ENCODE measurements at regions not wholly inside any gene's neighbourhood (a gene's known extent, or its start where the extent isn't known, plus 50 kb on each side); places are given as distances from the start of the nearest gene placed in this dataset.

DNA sequence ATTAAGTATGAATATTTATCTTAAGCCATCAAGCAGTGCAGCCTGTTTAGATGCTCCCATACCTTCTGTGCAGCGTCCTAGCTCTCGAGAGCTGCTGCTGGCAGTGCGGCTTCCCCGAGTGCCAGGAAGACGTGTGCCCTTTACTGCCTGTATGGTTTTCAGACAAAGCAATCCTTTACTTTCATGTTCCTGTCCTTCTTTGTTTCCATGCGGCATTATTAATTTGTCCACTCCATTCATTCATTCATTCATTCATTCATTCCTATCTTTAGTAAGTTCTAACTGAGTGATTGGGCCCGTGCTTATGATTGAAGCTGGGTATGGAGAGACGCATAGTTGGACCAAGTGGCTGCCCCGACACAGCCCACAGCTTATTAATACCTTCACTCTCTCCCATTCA is 446.6 kb upstream of the HNRNPA3 start:
- no peak overlapping the region for H3K4me3 ChIP-seq (ENCODE audit: extremely low read depth, insufficient read depth, low read length, poor library complexity, severe bottlenecking)
- H3K27ac ChIP-seq (ENCODE audit: low read depth, low read length, severe bottlenecking): no peak overlapping the region
- H3K9me3 ChIP-seq (ENCODE audit: control insufficient read depth, low read length): no peaks in the 10 kb centered on the region
- WGBS, 2 experiments (ENCODE audit: insufficient coverage in 2 of 2): 93 to 99% methylated on average over 6 to 7 of the region's 9 CpGs
- H3K36me3 ChIP-seq (ENCODE audit: control insufficient read depth, insufficient read depth, low read length): no peaks in the 10 kb centered on the region
- peaks cover 3% of the 10 kb centered on the region for H3K4me1 ChIP-seq (ENCODE audit: control insufficient read depth, insufficient read depth, low read length, poor library complexity, severe bottlenecking)

DNA sequence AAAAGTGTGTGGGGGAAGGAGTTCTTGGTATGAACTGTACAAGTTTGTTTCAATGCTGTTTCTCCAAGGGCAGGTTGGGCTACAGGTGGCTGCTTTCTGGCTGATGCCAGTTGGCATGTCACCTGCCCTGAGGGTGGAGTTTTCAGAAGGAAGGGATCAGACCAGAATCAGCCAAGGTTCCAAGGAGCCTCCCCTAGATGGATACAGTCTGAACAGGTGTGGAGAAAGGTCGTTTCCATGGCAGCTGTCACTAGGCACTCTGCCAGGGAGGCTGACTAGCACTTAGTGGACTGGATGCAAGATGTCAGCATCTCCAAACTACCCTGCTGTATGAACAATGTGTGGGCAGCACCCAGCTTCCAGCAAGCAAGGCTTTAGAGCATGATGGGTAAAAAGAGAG is 444.4 kb upstream of the HNRNPA3 start:
- peaks cover 3% of the 10 kb centered on the region for H3K9me3 ChIP-seq (ENCODE audit: control insufficient read depth, low read length)
- no peak overlapping the region for H3K27ac ChIP-seq (ENCODE audit: low read depth, low read length, severe bottlenecking)
- H3K4me1 ChIP-seq (ENCODE audit: control insufficient read depth, insufficient read depth, low read length, poor library complexity, severe bottlenecking): peaks cover 3% of the 10 kb centered on the region
- WGBS, 2 experiments (ENCODE audit: insufficient coverage in 2 of 2): 83 to 100% methylated on average over 1 of the region's 1 CpG
- no peak overlapping the region for H3K4me3 ChIP-seq (ENCODE audit: extremely low read depth, insufficient read depth, low read length, poor library complexity, severe bottlenecking)
- no peaks in the 10 kb centered on the region for H3K36me3 ChIP-seq (ENCODE audit: control insufficient read depth, insufficient read depth, low read length)

GRCh38 chr2:176769021-176769420 is 443.6 kb upstream of the HNRNPA3 start:
- Histone ChIP-seq H3K36me3 (ENCODE audit: control insufficient read depth, insufficient read depth, low read length) (no peaks in the 10 kb centered on the region), H3K4me3 (ENCODE audit: extremely low read depth, insufficient read depth, low read length, poor library complexity, severe bottlenecking) (no peak overlapping the region), H3K4me1 (ENCODE audit: control insufficient read depth, insufficient read depth, low read length, poor library complexity, severe bottlenecking) (peaks cover 3% of the 10 kb centered on the region), H3K9me3 (ENCODE audit: control insufficient read depth, low read length) (peaks cover 6% of the 10 kb centered on the region), H3K27ac (ENCODE audit: low read depth, low read length, severe bottlenecking) (no peak overlapping the region)
- 81 to 89% methylated on average over 2 of the region's 3 CpGs for WGBS, 2 experiments (ENCODE audit: insufficient coverage in 2 of 2)

- WGBS, 2 experiments (ENCODE audit: insufficient coverage in 2 of 2): 95 to 100% methylated on average over 5 of the region's 6 CpGs
These were observed 442.9 kb upstream of the HNRNPA3 start for GRCh38 chr2:176769499-176770370.

DNA sequence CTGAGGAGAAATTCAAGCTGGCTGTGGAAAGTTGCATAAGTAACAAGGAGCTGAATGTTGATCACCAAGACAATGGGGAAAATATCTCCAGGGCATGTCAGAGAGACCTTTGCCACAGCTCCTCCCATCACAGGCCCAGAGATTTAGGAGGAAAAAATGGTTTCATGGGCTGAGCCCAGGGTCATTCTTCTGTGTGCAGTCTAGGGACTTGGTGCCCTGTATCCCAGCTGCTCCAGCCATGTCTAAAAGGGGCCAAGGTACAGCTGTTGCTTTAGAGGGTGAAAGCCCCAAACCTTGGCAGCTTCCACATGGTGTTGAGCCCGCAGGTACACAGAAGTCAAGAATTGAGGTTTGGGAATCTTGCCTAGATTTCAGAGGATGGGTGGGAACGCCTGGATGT is 439.8 kb upstream of the HNRNPA3 start:
- 68 to 88% methylated on average over 2 of the region's 2 CpGs for WGBS, 2 experiments (ENCODE audit: insufficient coverage in 2 of 2)
- Histone ChIP-seq H3K27ac (ENCODE audit: low read depth, low read length, severe bottlenecking) (no peak overlapping the region), H3K36me3 (ENCODE audit: control insufficient read depth, insufficient read depth, low read length) (no peaks in the 10 kb centered on the region), H3K4me3 (ENCODE audit: extremely low read depth, insufficient read depth, low read length, poor library complexity, severe bottlenecking) (no peak overlapping the region), H3K9me3 (ENCODE audit: control insufficient read depth, low read length) (peaks cover 6% of the 10 kb centered on the region), H3K4me1 (ENCODE audit: control insufficient read depth, insufficient read depth, low read length, poor library complexity, severe bottlenecking) (peaks cover 3% of the 10 kb centered on the region)

More at GRCh38 chr2:176769499-176770370, 442.9 kb upstream of the HNRNPA3 start:
- Histone ChIP-seq H3K27ac (ENCODE audit: low read depth, low read length, severe bottlenecking) (no peak overlapping the region), H3K36me3 (ENCODE audit: control insufficient read depth, insufficient read depth, low read length) (no peaks in the 10 kb centered on the region), H3K4me1 (ENCODE audit: control insufficient read depth, insufficient read depth, low read length, poor library complexity, severe bottlenecking) (peaks cover 3% of the 10 kb centered on the region), H3K9me3 (ENCODE audit: control insufficient read depth, low read length) (peaks cover 6% of the 10 kb centered on the region), H3K4me3 (ENCODE audit: extremely low read depth, insufficient read depth, low read length, poor library complexity, severe bottlenecking) (no peak overlapping the region)

DNA sequence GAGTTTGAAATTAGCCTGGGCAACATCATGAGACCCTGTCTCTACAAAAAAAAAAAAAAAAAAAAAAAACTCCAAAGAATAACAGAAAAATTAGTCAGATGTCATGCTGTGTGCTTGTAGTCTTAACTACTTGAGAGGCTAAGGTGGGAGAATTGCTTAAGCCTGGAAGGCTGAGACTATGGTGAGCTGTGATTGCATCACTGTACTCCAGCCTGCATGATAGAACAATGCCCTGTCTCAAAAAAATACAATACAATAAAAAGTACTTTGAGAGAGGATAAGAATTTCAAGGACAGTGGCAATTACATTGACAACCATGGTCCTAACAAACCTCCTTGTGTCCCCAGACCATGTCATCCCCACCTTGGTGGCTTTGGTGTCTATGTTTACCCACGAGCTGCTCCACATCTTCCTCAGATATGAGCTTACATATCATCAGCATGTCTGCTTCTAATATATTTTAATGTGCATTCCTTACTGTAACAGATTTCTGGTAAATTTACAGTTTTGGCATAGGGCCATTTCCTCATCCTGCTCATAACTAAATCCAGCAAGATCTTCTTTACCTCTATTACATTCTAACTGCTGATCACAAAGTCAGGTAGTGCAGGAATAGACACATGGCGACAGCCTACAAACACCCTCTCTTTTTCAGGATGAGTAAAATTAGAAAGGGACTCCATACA is 437.7 kb upstream of the HNRNPA3 start:
- no peak overlapping the region for H3K27ac ChIP-seq (ENCODE audit: low read depth, low read length, severe bottlenecking)
- H3K4me1 ChIP-seq (ENCODE audit: control insufficient read depth, insufficient read depth, low read length, poor library complexity, severe bottlenecking): no peaks in the 10 kb centered on the region
- peaks cover 6% of the 10 kb centered on the region for H3K9me3 ChIP-seq (ENCODE audit: control insufficient read depth, low read length)
- WGBS, 2 experiments (ENCODE audit: insufficient coverage in 2 of 2): no CpG with 5 or more reads among the region's 2 CpGs
- H3K4me3 ChIP-seq (ENCODE audit: extremely low read depth, insufficient read depth, low read length, poor library complexity, severe bottlenecking): no peak overlapping the region
- no peaks in the 10 kb centered on the region for H3K36me3 ChIP-seq (ENCODE audit: control insufficient read depth, insufficient read depth, low read length)

- Histone ChIP-seq H3K4me3 (ENCODE audit: extremely low read depth, insufficient read depth, low read length, poor library complexity, severe bottlenecking) (no peak overlapping the region), H3K9me3 (ENCODE audit: control insufficient read depth, low read length) (peaks cover 6% of the 10 kb centered on the region), H3K4me1 (ENCODE audit: control insufficient read depth, insufficient read depth, low read length, poor library complexity, severe bottlenecking) (no peaks in the 10 kb centered on the region), H3K36me3 (ENCODE audit: control insufficient read depth, insufficient read depth, low read length) (no peaks in the 10 kb centered on the region), H3K27ac (ENCODE audit: low read depth, low read length, severe bottlenecking) (no peak overlapping the region)
- 82 to 90% methylated on average over 2 of the region's 3 CpGs for WGBS, 2 experiments (ENCODE audit: insufficient coverage in 2 of 2)
These were observed 435.3 kb upstream of the HNRNPA3 start for GRCh38 chr2:176777262-176777661.

DNA sequence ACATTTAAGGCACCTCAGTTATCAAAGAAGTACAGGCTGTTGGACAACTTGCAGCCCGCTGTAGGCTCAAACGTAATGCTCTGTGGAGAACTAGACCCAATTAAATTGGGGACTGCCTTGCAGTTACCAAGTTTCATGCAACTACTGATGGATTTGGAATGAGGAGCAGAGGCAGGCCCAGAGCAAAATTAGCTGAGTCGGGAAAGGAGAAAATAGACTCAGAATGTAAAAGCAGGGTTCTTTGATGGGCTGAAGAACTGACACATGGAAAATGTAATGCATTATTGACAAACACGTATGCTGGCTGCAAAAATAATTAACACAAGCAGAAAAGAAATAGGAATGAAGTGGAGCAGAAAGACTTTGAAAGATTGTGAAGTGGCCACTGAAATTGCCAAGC is 432.7 kb upstream of the HNRNPA3 start:
- Histone ChIP-seq H3K9me3 (ENCODE audit: control insufficient read depth, low read length) (no peaks in the 10 kb centered on the region), H3K27ac (ENCODE audit: low read depth, low read length, severe bottlenecking) (no peak overlapping the region), H3K36me3 (ENCODE audit: control insufficient read depth, insufficient read depth, low read length) (no peaks in the 10 kb centered on the region), H3K4me3 (ENCODE audit: extremely low read depth, insufficient read depth, low read length, poor library complexity, severe bottlenecking) (no peak overlapping the region), H3K4me1 (ENCODE audit: control insufficient read depth, insufficient read depth, low read length, poor library complexity, severe bottlenecking) (no peaks in the 10 kb centered on the region)
- WGBS, 2 experiments (ENCODE audit: insufficient coverage in 2 of 2): 92 to 100% methylated on average over 4 of the region's 4 CpGs

DNA sequence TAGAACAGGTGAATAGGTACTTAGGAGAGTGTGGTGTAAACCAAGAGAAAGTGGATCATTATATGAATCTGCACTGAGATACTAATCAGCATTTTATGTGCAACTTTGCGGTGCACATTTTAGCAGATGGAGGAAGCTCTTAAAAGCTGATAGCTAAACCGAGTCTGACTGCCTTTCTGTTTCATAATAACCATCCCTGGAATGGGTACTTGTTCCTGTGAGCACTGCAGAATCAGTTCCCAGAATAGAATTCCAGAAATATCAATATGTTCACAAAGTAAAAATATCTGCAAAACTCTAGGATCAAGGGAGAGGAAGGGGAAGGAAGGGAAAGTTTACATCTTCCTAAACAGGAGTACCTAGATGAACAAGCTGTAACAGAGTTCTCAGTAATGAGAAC is 432.2 kb upstream of the HNRNPA3 start:
- H3K4me3 ChIP-seq (ENCODE audit: extremely low read depth, insufficient read depth, low read length, poor library complexity, severe bottlenecking): no peak overlapping the region
- WGBS, 2 experiments (ENCODE audit: insufficient coverage in 2 of 2): 94 to 100% methylated on average over 2 of the region's 2 CpGs
- no peak overlapping the region for H3K27ac ChIP-seq (ENCODE audit: low read depth, low read length, severe bottlenecking)
- H3K9me3 ChIP-seq (ENCODE audit: control insufficient read depth, low read length): no peaks in the 10 kb centered on the region
- no peaks in the 10 kb centered on the region for H3K4me1 ChIP-seq (ENCODE audit: control insufficient read depth, insufficient read depth, low read length, poor library complexity, severe bottlenecking)
- no peaks in the 10 kb centered on the region for H3K36me3 ChIP-seq (ENCODE audit: control insufficient read depth, insufficient read depth, low read length)

DNA sequence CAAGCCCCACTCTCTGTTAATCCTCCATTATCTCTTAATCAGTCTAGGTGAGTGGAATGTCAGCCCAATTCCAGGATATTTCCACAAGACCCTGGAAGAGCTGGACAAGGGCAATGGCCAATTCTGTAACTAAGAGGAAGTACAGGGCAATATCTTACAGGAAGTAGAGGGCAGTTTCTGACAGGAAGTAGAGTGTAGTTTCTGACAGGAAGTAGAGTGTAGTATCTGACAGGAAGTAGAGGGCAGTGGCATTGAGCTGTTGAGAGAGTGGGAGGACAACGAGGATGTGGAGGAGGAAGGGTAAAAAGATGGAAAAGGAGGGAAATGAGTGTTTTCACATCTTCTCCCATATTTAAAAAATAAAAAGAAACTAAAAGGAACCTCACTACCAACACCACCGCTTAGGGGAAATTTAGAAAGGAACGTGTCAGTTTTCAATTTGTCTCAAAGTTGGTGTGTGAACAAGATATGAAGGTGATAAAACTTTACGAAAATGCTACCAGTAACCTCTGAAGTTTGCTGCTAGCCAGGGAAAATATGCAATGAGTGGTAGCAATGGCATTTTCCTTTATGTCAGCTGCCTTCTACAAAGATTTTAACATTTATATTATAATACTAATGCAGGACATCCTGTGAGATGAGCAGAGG is 430.9 kb upstream of the HNRNPA3 start:
- Histone ChIP-seq H3K9me3 (ENCODE audit: control insufficient read depth, low read length) (no peaks in the 10 kb centered on the region), H3K4me1 (ENCODE audit: control insufficient read depth, insufficient read depth, low read length, poor library complexity, severe bottlenecking) (no peaks in the 10 kb centered on the region), H3K4me3 (ENCODE audit: extremely low read depth, insufficient read depth, low read length, poor library complexity, severe bottlenecking) (no peak overlapping the region), H3K27ac (ENCODE audit: low read depth, low read length, severe bottlenecking) (no peak overlapping the region), H3K36me3 (ENCODE audit: control insufficient read depth, insufficient read depth, low read length) (no peaks in the 10 kb centered on the region)
- WGBS, 2 experiments (ENCODE audit: insufficient coverage in 2 of 2): no CpG with 5 or more reads among the region's 4 CpGs
